ENCODE measurements at regions not wholly inside any gene's neighbourhood (a gene's known extent, or its start where the extent isn't known, plus 50 kb on each side); places are given as distances from the start of the nearest gene placed in this dataset.
"Not testable (repeated sequence)": the region's sequence is repeated elsewhere in the genome, so short reads cannot be mapped to it uniquely, and the experiment has no call there.

GRCh38 chr15:39413558-39413957 is 167.3 kb upstream of the THBS1 start:
- no peak for DNase-seq (ENCODE audit: low spot score)

- no peak for DNase-seq (ENCODE audit: low spot score)
These were observed 166.7 kb upstream of the THBS1 start for GRCh38 chr15:39414201-39414600.

- no peak for DNase-seq (ENCODE audit: low spot score)
These were observed 165.2 kb upstream of the THBS1 start for GRCh38 chr15:39415634-39416033.

- no peak for DNase-seq (ENCODE audit: low spot score)
These were observed 164.6 kb upstream of the THBS1 start for GRCh38 chr15:39416258-39416657.

- DNase-seq (ENCODE audit: low spot score) = no peak
These were observed 163.3 kb upstream of the THBS1 start for GRCh38 chr15:39417366-39418134.

GRCh38 chr15:39419651-39420050 is 161.2 kb upstream of the THBS1 start:
- no peak for DNase-seq (ENCODE audit: low spot score)

GRCh38 chr15:39420123-39420852 is 160.6 kb upstream of the THBS1 start:
- DNase-seq (ENCODE audit: low spot score) = not testable (repeated sequence)

GRCh38 chr15:39420853-39421192 is 160.1 kb upstream of the THBS1 start:
- DNase-seq (ENCODE audit: low spot score) = not testable (repeated sequence)

- DNase-seq (ENCODE audit: low spot score) = no peak
These were observed 154.0 kb upstream of the THBS1 start for GRCh38 chr15:39426552-39427532.

- DNase-seq (ENCODE audit: low spot score) = no peak
These were observed 153.2 kb upstream of the THBS1 start for GRCh38 chr15:39427705-39428104.

- peak; percentile 57 for DNase-seq (ENCODE audit: low spot score)
These were observed 151.0 kb upstream of the THBS1 start for GRCh38 chr15:39429898-39430357.

- no peak for DNase-seq (ENCODE audit: low spot score)
These were observed 150.5 kb upstream of the THBS1 start for GRCh38 chr15:39430389-39430788.

GRCh38 chr15:39431376-39431775 is 149.5 kb upstream of the THBS1 start:
- DNase-seq (ENCODE audit: low spot score) = no peak

- DNase-seq (ENCODE audit: low spot score) = no peak
These were observed 148.9 kb upstream of the THBS1 start for GRCh38 chr15:39432026-39432425.

- no peak for DNase-seq (ENCODE audit: low spot score)
These were observed 147.9 kb upstream of the THBS1 start for GRCh38 chr15:39432912-39433348.

GRCh38 chr15:39433376-39433775 is 147.5 kb upstream of the THBS1 start:
- no peak for DNase-seq (ENCODE audit: low spot score)

GRCh38 chr15:39434163-39434562 is 146.7 kb upstream of the THBS1 start:
- DNase-seq (ENCODE audit: low spot score) = no peak

- DNase-seq (ENCODE audit: low spot score) = no peak
These were observed 146.1 kb upstream of the THBS1 start for GRCh38 chr15:39434751-39435238.

- no peak for DNase-seq (ENCODE audit: low spot score)
These were observed 145.6 kb upstream of the THBS1 start for GRCh38 chr15:39435244-39435643.

- no peak for DNase-seq (ENCODE audit: low spot score)
These were observed 142.6 kb upstream of the THBS1 start for GRCh38 chr15:39438260-39438659.

- no peak for DNase-seq (ENCODE audit: low spot score)
These were observed 141.9 kb upstream of the THBS1 start for GRCh38 chr15:39438799-39439592.
